ENCODE measurements at regions not wholly inside any gene's neighbourhood (a gene's known extent, or its start where the extent isn't known, plus 50 kb on each side); places are given as distances from the start of the nearest gene placed in this dataset.

DNA sequence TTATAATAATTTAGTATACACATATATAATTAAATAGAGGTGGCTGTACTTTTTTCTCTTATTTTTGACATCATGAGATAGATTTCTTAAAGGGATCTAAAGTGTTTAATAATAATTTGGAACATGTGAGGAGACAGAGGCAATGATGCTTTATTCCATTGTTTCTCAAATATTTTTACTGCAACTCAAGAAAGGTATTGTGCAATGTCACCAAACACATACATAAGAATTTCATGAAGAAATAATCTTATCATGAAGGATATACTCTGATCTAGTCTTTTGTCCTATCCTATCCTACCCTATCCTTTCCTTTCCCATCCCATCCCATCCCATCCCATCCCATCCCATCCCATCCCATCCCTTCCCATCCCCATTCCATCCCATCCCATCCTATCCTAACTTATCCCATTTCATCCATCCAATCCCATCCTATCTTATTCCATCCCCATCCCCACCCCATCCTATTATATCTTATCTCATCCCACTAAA is 232.1 kb upstream of the SMIM21 start:
- DNase-seq (ENCODE audit: low spot score), result no peak

DNA sequence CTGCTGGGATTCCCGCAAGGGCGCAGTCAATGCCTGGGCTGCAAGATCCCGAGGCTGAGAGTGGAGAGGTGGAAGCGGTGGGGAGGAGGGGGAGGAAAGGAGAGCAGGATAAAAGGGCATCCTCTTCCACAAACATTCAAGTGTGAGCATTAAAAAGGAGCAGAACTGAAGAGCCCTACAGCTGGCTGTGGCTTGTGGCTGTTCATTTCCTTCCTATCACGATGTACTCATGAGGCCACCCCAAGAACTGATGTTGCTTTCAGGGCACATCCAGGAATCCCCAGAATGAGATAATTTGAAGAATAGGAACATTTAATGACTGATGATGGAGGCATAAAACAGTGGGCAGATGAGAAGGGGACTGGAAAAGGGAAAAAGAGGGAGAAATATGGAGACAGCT is 230.8 kb upstream of the SMIM21 start:
- no peak for DNase-seq (ENCODE audit: low spot score)

DNA sequence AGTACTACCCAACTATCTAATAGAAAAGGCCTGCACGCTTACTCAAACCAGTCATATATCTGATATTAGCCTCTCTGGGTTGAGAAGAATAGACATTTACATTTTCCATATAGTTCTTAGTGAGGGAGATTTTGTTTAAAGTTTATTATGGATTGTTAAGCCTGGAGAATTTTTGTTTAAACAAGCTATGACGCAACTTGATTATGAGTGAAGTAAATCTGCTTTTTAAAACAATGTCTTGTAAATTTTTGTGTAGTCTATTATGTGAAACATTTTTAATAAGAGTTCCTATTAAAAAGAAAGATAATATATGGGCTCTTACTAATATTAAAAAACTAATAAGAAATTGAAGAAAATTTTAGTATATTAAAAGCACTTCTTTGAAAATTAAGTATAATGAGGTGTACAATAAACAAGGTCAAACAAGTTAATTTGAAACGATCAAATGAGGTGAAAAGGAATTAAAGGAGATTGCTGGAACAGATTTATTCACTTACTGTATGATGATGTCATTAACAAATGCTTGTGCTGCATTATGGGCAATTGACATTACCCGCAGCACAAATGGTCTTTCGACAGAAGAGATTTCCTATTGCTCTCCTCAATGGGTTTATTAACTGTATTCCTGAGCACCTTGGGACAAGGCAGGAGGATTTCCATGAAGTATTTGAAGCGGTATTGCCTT is 229.2 kb upstream of the SMIM21 start:
- no peak for DNase-seq (ENCODE audit: low spot score)

DNA sequence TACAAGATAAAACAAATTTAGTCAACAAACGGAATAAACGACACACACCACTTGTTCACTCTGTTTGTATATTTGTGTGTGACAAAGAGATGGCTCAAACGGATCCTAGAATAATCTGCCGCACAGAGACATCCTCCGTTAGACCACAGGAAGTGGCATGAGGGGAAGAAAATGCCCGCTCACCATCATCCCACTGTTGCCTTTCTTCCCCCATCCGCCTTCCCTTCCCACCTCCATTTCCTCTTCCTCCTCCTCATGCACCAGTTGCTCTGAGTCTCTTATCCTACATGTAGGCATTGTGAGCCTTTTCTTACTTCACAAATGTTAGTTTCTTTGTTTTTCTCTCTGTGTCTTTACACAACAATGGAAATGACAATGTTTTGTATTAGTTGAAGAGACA is 228.5 kb upstream of the SMIM21 start:
- DNase-seq (ENCODE audit: low spot score), result no peak

DNA sequence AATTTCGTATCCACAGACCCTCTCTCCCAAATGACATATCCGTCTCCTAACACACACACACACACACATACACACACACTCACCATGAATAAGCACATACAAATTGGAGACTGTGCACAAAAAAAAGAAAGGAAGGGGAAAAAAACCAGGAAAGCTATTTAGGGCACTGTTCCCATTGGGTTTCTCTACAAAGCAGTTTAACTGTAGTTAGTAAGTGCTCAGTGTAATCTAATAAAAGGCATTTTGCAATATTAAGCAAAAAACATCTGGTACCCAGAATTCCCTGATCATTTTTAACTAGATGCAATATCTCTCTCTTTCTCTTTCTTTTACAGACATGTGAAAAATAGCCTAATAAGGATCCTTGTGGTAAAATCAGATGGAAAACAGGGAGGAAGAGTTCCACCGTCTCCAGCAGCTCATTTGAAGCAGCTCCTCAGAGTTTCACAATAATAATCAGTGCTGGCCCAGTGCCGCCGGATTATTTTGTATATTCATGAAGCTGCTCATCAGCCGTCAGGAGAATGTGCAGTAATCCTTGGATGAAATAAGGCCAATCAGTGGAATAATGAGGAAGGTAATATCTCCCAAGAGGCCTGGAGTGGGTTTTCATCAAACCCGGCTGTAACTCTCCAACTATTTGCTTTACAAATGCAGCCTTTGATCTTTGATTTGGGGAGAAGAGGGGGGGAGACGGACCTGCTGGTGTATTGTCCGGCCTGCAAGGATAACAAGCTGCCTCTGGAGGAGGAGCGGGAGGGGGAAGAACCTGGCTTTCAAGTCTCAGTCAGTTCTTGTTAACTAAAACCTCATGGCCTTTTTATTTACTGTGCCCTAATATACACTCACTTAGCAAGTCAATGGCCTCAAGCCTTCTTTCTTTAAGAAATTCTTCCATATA is 227.6 kb upstream of the SMIM21 start:
- no peak for DNase-seq (ENCODE audit: low spot score)

DNA sequence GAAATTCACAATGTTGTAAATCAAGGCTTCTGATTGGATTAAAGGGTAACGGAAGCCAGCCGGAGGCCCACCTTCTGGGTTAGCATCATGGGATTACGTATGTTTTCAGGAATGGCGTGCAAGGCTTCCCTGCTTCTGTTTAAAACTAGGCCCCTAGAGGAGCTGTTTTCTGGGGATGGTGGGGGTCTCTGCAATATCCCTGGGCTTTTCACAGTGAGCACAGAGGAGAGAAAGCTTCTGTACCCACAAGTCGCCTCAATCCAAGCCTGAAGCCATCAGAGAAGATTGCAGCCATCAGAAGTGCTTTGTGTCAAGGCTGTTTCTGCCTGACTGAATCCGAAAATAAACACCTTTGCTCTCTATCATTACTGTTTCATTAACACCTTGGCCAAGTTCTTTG is 226.9 kb upstream of the SMIM21 start:
- DNase-seq (ENCODE audit: low spot score), result no peak

DNA sequence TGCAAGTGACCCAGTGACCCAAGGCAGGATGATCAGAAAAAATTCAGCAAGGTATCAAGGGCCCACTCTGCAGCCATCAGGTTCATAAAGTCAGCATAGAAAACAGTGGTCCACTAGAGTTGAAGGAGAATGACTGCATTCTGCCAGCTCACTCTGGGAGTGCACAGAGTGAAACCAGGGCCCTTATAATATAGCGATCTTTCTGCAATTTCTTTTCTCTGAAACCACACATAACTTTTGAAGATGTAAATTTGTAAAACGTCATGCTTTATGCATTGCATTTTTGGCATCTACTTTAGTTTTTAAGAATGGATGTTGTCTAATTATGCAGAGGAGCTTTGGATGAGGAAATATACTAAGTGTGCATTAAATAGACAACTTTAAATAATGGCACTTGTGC is 225.0 kb upstream of the SMIM21 start:
- DNase-seq (ENCODE audit: low spot score), result no peak

DNA sequence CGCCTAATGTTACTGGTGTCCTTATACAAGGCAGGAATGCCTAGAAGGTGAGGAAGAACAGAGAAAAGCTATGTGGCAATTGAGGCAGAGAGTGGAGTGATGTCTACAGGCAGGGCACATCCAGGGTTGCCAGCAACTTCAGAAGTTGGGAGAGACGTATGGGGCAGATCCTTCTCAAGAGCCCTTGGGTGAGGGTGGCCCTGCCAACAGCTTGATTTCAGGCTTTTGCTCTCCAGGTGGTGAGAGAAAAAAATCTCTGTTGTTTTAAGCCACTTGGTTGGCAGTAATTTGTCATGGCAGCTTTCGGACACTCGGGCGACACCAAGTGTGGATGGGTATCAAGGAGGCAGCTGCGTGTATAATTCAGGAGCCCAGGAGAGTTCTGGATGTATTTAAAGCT is 217.4 kb upstream of the SMIM21 start:
- DNase-seq (ENCODE audit: low spot score), result no peak

DNA sequence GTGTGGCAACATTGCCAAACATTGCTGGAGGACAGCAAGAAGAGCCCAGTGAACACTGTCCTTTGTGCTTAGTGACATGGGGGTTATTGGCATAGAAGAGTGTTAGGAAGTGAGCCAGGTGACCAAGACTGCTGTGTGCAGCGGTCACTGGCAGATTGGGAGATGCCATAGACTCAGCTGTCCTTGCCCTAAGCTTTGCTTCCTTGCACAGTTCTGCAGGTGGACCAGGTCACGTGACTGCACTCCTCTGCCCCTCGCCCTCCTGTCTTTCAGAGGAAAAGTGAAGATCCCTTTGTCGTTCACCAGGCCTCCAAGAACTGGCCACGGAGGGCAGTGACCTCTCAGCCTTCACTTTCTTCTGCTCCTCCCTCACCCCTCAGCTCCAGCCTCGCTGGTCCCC is 215.6 kb upstream of the SMIM21 start:
- DNase-seq (ENCODE audit: low spot score), result no peak

DNA sequence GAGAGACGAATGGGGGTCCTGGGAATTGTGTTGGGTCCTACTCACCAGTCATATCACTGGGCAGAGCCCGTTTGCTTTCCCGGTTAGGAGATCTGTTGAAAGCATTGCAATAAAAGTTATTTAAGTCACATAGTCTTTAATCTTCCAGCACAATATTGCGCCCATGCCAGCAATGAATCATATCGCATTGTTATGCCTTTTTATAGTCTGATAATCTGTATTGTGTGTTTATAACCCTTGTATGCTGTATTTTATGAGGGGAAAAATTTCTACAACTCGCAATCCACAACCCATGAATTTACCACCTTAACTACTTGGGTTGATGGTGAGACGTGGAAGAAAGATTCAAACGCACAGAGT is 211.9 kb upstream of the SMIM21 start:
- no peak for DNase-seq (ENCODE audit: low spot score)

DNA sequence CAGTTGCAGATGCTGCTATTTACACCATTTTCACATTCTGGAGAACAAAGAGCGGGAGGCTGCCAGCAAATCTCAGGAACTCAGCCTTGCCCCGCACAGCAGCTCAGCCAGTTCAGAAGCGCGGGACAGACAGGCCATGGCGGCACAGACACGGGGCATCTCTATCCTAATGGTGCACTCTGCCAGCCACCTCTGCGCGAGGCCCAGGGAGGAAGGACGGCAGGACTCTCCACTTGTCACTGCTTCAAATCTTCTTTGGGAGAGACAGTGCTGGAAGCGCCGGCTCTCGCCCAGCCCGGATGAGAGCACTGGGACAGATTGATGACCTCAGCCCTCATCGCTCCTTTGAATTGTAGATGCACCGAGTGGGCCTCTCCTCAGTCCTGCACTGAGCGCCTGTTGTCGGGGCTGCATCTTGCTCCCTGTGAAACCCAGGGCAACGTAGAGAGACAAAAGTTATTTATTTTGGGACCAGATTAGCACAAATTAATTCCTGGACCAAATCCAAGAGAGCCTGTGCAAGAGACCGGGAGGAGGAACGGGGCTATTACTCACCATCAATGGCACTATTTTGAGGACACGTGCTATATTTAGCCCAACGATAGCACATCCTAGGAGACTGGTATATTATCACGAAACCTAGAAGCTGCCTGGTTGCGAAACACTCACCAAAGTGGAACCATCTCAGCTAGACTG is 211.4 kb upstream of the SMIM21 start:
- peak; percentile 39 for DNase-seq (ENCODE audit: low spot score)

DNA sequence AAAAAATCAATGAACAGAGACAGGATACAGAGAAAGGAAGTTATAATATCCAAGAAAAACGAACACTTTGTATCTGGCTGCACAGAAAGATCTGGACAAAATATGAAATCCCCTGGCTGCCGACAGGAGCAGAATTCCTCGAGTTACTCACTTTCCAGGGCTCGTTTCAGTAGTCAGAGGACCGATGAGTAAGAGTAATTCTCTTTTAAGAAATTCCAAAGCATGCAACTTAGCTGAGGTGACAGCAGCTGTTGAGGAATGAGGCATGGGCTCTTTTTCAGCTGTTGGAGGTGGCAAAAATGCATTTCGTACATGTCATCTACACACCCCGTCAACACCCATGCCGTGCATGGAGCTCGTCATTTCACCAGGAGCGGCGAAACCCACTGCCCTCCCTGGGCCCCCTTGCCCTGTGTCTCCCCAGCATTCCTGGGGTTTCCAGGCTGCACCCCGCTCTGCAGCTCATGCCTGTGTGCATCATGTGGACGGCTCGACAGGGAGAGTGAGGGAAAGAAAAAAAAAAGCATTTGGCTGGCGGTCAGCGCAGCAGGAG is 210.8 kb upstream of the SMIM21 start:
- peak; percentile 28 for DNase-seq (ENCODE audit: low spot score)

DNA sequence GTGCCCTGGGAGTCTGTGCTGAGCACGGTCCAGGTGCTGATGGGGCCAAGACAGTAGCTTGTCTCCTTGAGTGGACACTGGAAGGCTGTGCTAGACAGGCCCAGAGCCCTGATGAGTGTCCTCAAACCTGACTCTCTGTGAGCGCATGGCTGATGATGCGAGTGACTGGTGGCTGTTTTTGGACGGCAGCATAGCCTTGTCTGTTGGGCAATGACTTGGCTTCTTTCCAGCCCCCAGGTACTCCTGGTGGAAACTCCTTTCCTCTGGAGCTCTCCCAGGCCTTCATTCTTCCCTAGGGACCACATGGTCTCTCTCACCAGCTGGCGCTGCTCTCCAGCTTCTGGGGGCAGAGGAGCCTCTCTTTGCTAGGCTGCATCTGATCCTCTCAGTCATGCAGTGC is 207.6 kb upstream of the SMIM21 start:
- no peak for DNase-seq (ENCODE audit: low spot score)

DNA sequence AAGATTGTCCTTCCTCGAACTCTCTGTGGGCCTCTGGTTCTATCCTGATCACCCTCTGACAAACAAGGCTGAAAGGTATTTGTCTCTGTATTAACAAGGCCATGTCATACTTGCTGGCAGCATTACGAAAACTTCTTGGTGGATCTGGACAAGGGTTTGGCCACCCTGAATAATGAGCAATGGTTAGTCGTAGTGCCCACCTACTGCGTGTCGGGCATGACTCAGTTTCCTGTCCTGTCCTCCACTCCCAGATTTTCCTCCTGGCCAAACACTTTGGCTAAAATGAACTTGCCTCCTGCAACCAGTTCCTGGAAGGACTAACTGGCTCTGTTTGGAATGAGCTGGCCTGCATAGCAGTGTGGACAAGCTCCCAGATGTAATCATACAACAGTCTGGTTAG is 198.5 kb upstream of the SMIM21 start:
- no peak for DNase-seq (ENCODE audit: low spot score)

DNA sequence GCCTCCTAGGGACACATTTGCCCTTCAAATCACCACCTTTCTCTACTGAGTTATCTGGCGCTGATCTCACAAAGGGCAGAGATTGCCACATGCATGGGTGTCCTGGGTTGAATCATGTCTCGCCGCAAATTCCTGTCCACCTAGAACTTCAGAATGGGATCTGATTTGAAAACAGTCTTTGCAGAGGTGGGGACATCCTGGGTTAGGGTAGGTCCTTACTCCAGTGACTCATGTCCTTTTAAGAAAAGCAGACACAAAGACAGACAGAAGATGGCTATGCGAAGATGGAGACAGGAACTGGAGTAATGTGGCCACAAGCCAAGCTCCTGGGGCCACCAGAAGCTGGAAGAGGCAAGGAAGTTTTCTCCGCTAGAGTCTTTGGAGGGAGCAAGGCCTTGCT is 197.4 kb upstream of the SMIM21 start:
- no peak for DNase-seq (ENCODE audit: low spot score)

DNA sequence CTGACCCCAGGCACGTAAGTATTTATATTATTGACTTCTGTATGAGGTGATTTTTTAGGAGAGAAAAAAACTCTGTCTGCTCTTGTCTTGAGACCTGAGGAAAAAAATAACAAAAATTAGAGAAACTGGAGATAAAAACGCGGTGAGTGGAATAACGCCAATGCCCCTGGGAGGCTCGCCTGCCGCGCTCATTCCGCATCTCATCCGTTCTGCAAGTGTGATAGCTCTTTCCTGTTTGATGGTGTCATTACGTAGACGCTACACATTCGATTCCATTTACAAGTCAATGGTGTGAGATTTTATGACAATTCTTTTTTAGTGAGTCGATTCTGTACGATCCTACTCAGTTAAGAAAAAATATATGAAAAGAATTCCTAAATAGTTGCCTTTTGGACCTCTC is 194.3 kb upstream of the SMIM21 start:
- no peak for DNase-seq (ENCODE audit: low spot score)

DNA sequence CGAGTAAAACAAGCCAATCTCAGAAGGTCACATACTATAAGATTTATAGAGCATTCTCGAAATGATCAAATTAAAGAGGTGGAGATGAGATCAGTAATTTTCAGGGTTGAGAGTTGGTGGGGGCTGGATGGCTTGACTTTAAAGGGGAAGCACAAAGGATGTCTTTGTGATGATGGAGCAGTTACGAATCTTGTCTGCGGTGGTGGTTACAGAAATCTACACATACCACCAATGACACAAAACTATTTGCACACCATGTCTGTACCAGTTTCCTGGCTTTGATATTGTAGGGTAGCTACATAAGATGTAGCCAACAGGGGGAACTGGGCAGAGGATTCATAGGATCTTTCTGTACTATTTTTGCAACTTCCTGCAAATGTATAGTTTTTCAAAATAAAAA is 190.6 kb upstream of the SMIM21 start:
- no peak for DNase-seq (ENCODE audit: low spot score)

DNA sequence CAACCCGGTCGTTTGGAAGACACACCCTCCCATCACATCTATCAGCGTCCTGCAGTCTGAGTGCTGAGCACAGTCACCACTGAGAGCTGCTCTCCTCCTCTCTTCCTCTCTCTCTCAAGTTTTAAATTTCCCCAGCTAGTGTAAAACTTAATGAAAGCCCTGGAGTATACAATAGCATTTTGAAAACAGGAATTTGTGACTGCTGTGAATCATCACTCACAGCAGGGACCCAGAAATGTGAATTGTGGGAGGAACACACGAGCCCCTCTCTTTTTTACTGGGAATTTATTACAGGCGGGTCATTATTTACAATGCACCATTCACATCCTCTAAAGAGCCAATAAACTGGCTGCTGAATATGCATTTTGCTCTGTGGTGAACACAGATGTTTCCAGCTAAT is 185.0 kb upstream of the SMIM21 start:
- DNase-seq (ENCODE audit: low spot score), result no peak

DNA sequence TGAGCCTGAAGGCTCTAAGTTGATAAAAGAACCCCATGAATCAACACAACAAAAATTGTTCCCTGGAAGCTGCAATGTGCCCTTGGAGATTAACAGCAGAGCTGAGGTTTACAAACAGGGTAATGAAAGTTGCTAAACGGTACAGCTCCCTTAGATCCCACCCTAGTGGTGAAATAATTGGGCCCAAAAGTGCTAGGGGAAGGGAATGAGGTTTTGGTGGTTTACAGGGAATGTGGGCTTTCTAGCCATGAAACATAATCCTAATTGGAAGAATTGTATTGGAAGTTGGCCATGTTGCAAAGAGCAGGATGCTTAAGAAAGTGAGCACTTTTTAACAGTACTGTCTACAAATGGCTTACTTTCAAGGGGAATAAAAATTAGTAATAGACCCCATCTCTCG is 180.2 kb upstream of the SMIM21 start:
- no peak for DNase-seq (ENCODE audit: low spot score)

DNA sequence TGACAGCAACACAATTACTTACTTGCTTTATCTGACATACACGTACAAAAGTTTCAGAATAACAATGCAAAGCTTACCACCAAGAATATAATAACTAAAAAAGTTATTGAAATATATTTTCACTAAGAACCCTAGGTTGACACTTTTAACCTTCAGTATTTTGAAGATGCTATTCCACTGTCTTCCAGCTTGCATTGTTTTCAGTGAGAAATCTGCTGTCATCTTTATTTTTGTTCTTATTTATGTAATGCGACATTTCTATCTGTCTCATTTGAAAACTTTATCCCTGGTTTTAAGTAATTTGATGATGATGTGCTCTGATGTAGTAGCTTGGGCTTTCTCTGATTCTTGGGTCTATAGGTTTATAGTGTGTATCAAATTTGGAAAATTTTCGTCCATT is 165.0 kb upstream of the SMIM21 start:
- DNase-seq (ENCODE audit: low spot score), result no peak

DNA sequence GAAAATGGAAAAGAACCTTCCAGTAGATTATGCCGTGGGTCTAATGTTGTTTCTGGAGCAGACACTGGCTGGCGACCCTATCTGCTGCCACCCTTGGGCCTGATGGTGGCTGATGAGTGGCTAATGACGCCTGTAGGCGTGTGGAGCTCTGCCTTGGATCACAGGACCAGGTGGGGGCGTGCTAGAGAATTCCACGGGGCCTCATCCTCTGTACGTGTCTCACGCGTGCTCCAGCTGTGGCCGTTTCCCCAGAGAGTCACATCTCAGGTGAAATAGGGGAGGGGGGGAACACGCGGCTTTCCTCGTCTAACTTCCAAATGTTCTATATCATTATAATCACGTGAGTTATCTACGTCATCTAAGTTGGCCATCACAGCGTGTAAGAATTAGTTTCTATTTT is 160.9 kb upstream of the SMIM21 start:
- DNase-seq (ENCODE audit: low spot score), result no peak

DNA sequence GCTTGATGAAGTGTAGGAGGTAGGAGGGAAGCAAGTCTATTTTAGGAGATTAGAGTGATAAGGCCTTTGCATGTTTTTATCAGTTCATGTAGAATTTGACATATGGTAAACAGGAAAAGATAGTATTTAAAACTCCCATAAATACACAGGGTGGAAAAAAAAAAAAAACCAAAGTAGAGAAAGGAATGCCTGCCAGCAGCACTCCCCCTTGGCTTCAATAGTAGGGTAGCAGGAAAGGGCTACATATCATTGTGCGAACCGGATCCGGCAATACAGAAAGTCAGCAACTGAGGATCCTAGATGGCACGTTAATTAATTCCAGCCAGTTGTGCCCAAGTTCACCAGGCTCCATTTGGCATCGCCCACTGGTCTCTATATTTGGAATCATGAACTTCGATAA is 159.6 kb upstream of the SMIM21 start:
- DNase-seq (ENCODE audit: low spot score), result no peak

All from hepatic stellate cell (primary cell).